ENCODE measurements at regions not wholly inside any gene's neighbourhood (a gene's known extent, or its start where the extent isn't known, plus 50 kb on each side); places are given as distances from the start of the nearest gene placed in this dataset.
"Not testable (repeated sequence)": the region's sequence is repeated elsewhere in the genome, so short reads cannot be mapped to it uniquely, and the experiment has no call there.

- Histone ChIP-seq H3K4me1 (no peaks in the 10 kb centered on the region), H3K36me3 (no peaks in the 10 kb centered on the region), H3K9ac (ENCODE audit: low read depth in 2 of 2, low read length in 2 of 2) (no peak overlapping the region), H3K27ac (no peak overlapping the region), H3K27me3 (no peaks in the 10 kb centered on the region), H3K4me3 (no peak overlapping the region), H3K9me3 (no peaks in the 10 kb centered on the region)
- intact Hi-C loops (cut with DNase I) = no loop called here
- no peak for DNase-seq
- no peak for TF ChIP-seq CTCF (IDR thresholded peaks at IDR 0.05)
Measured at GRCh38 chr14:71355324-71356201, 448.3 kb downstream of the PCNX1 start.

GRCh38 chr14:71358209-71358931 is 451.1 kb downstream of the PCNX1 start:
- H3K27ac ChIP-seq = no peak overlapping the region
- no peaks in the 10 kb centered on the region for H3K9me3 ChIP-seq
- H3K27me3 ChIP-seq = no peaks in the 10 kb centered on the region
- no peak for TF ChIP-seq CTCF (IDR thresholded peaks at IDR 0.05)
- H3K4me3 ChIP-seq = no peak overlapping the region
- DNase-seq = no peak
- no peaks in the 10 kb centered on the region for H3K36me3 ChIP-seq
- no peak overlapping the region for H3K9ac ChIP-seq (ENCODE audit: low read depth in 2 of 2, low read length in 2 of 2)
- intact Hi-C loops (cut with DNase I) = no loop called here
- H3K4me1 ChIP-seq = no peaks in the 10 kb centered on the region

- H3K4me1 ChIP-seq; H3K4me3 ChIP-seq; H3K27me3 ChIP-seq; H3K9ac ChIP-seq (ENCODE audit: low read depth in 2 of 2, low read length in 2 of 2); DNase-seq; H3K9me3 ChIP-seq; H3K36me3 ChIP-seq; intact Hi-C loops (cut with DNase I); H3K27ac ChIP-seq: not testable (repeated sequence)
Measured at GRCh38 chr14:71358932-71359421, 451.7 kb downstream of the PCNX1 start.

- no peak overlapping the region for H3K4me3 ChIP-seq
- no peak for TF ChIP-seq CTCF (IDR thresholded peaks at IDR 0.05)
- H3K27ac ChIP-seq = no peak overlapping the region
- no peaks in the 10 kb centered on the region for H3K36me3 ChIP-seq
- no peaks in the 10 kb centered on the region for H3K27me3 ChIP-seq
- DNase-seq = no peak
- no peak overlapping the region for H3K9ac ChIP-seq (ENCODE audit: low read depth in 2 of 2, low read length in 2 of 2)
- intact Hi-C loops (cut with DNase I) = no loop called here
- no peaks in the 10 kb centered on the region for H3K9me3 ChIP-seq
- no peaks in the 10 kb centered on the region for H3K4me1 ChIP-seq
Measured at GRCh38 chr14:71359823-71360222, 452.6 kb downstream of the PCNX1 start.

- H3K4me1 ChIP-seq = no peaks in the 10 kb centered on the region
- H3K27me3 ChIP-seq = no peaks in the 10 kb centered on the region
- no peak for TF ChIP-seq CTCF (IDR thresholded peaks at IDR 0.05)
- DNase-seq = no peak
- no peak overlapping the region for H3K9ac ChIP-seq (ENCODE audit: low read depth in 2 of 2, low read length in 2 of 2)
- H3K36me3 ChIP-seq = no peaks in the 10 kb centered on the region
- no peaks in the 10 kb centered on the region for H3K9me3 ChIP-seq
- H3K4me3 ChIP-seq = no peak overlapping the region
- no peak overlapping the region for H3K27ac ChIP-seq
- intact Hi-C loops (cut with DNase I) = no loop called here
Measured at GRCh38 chr14:71361336-71361735, 454.1 kb downstream of the PCNX1 start.

- TF ChIP-seq CTCF (IDR thresholded peaks at IDR 0.05) = no peak
- DNase-seq = no peak
- no peaks in the 10 kb centered on the region for H3K27me3 ChIP-seq
- H3K9me3 ChIP-seq = no peaks in the 10 kb centered on the region
- no peak overlapping the region for H3K4me3 ChIP-seq
- H3K36me3 ChIP-seq = no peaks in the 10 kb centered on the region
- intact Hi-C loops (cut with DNase I) = no loop called here
- no peaks in the 10 kb centered on the region for H3K4me1 ChIP-seq
- H3K9ac ChIP-seq (ENCODE audit: low read depth in 2 of 2, low read length in 2 of 2) = no peak overlapping the region
- no peak overlapping the region for H3K27ac ChIP-seq
Measured at GRCh38 chr14:71361874-71362273, 454.6 kb downstream of the PCNX1 start.

Measured in colonic mucosa (tissue), 4 donors.